ENCODE measurements at regions not wholly inside any gene's neighbourhood (a gene's known extent, or its start where the extent isn't known, plus 50 kb on each side); places are given as distances from the start of the nearest gene placed in this dataset.
"Not testable (repeated sequence)": the region's sequence is repeated elsewhere in the genome, so short reads cannot be mapped to it uniquely, and the experiment has no call there.

- not testable (repeated sequence) for TF ChIP-seq CTCF, EP300, POLR2A, POLR2AphosphoS5 (IDR thresholded peaks at IDR 0.05)
These were observed 171.0 kb downstream of the LAT start for GRCh38 chr16:29155866-29156200.

All from suprapubic skin (tissue), 4 donors.